GM18858 (cell line): ENCODE measurements at regions not wholly inside any gene's neighbourhood (a gene's known extent, or its start where the extent isn't known, plus 50 kb on each side); places are given as distances from the start of the nearest gene placed in this dataset.
"Not testable (repeated sequence)": the region's sequence is repeated elsewhere in the genome, so short reads cannot be mapped to it uniquely, and the experiment has no call there.

Source experiments
- ATAC-seq: cut with Tn5 transposase; IDR thresholded peaks from one replicate; pipeline ENCODE4 v1.9.1; 2021; ENCODE audit not compliant: unreplicated experiment

DNA sequence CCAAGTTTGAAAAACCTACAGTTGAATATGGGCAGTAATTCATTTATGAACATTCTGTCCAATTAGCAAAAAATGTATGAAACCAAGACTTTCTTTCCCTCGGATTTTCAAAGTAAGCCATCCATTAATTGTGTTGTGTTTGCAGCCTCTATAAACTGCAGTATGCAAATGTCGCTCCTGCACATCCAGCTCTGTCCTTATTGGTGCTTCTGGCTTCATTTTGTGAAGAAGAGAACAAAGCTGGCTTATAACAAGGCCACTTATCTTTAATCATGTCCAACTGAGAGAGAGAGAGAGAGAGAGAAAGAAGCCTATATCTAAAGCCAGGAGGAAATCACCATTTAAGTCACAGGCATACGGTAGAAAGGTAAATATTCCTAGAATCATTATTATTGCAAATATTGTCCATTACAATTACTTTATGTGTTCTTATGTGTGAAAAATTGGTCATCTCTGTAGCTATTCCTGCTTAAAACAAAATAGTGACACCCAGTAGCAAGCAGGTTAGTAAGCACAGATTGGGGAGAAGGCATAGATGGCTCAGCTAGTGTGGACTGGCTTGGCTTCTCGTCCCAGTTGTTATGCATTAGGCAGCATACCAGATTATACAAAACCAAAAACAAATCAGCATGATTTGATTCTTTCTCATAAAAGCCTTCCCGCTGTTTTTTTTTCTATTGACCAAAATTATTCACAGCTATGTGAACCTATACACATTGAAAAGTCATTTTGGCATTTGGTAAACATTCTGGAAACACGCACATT lies 726.4 kb upstream of the SOX11 start:
- no peak for ATAC-seq

DNA sequence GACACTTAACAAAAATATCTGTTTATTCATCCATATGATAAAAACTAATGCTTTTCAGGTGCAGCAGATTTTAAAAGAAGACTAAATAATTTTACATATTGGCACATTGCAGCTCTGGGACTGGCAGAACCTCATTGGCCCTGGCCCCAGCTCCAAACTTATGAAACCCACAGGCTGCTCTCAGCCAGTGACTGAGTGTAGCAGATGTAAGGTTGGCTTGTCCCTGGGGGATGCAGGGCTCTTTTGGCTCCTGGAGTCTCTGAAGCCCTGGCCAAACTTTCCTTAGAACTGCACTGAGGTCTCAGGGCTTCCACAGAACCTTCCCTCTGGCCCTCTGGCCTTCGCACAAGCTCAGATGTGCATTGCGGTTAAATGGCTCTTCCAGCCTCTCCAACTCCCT lies 725.0 kb upstream of the SOX11 start:
- no peak for ATAC-seq

DNA sequence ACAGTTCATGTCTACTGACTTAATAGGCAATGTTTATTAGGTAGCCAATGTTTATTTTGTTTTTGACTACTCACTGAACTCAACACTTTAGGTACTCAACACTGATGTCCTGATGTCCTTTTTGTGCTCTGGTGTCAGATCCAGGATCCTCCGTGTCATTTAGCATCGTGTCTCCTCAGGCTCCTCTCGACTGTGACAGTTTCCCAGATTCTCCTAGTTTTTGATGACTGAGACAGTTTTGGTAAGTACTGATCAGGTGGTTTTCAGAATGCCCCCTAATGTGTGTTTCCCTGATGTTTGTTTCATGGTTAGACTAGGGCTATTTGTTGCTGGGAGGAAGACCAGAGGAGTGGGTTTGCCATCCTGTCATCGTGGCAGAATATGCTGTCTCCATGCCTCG lies 719.7 kb upstream of the SOX11 start:
- ATAC-seq = no peak

DNA sequence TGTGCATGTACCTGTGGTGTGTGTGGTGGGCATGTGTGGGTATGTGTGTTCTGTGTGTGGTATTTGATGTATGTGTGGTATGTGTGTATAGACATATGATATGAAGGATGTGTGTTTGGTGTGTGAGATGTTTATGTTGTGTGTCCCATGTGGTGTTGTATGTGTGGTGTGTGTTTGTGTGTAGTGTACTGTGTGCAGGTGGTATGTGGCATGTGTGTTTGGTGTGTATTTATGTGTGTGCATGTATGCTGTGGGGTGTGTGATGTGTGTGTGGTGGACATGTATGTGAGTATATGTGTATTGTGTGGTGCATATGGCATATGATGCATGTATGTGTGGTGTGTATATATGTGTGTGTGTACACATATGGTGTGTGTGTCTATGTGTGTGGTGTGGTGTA lies 718.8 kb upstream of the SOX11 start:
- no peak for ATAC-seq

DNA sequence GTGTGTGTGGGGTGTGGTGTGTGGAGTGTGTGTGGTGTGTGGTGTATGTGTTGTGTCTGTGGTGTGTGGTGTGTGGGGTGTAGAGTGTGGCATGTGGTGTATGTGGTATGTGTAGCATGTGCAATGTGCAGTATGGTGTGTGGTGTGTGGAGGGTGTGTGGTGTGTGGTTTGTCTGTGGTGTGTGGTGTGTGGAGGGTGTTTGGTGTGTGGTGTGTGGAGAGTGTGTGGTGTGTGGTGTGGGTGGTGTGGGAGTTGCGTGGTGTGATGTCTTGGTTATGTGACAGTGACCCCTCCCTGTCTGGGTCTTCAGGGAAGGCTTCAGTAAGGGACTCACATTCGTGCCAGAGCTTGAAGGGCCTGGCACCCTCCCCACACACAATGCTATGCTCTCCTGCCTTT lies 718.2 kb upstream of the SOX11 start:
- ATAC-seq = no peak

DNA sequence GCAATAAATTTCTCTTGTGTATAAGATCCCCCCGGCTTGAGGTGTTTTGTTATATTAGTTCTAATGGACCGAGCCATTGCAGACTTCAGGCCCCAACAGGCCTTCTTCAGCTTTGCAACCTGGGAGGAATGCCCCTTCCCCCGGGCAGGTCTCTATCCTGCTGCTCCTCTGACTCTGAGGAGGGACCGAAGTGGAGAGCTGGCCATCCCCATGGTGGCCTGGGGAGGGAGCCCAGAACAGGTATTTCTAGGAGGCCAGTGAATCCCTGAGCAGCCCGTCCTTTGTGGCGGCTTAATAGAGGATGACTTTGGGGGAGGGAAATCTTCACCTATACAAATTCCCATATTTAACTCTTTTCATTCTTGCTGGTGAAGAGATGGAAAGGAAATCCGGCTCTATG lies 715.8 kb upstream of the SOX11 start:
- ATAC-seq = no peak

DNA sequence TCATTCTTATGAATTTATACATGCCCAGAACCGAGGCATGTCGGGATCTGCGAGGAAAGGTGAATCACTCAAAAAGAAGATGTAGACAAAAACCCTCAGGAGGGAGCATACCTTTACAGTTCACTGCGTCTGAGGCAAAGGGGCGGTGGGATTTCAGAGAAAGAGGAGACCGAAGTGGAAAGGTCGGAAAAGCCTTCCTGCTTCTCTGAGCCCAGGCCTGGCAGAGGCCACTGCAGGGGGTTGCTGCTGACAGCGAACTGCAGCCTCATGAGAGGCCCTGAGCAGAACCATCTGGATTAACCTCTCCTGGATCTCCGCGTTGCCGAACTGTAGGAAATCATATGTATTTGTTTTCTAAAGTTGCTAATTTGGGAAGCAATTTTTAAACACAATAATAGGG lies 713.1 kb upstream of the SOX11 start:
- no peak for ATAC-seq

DNA sequence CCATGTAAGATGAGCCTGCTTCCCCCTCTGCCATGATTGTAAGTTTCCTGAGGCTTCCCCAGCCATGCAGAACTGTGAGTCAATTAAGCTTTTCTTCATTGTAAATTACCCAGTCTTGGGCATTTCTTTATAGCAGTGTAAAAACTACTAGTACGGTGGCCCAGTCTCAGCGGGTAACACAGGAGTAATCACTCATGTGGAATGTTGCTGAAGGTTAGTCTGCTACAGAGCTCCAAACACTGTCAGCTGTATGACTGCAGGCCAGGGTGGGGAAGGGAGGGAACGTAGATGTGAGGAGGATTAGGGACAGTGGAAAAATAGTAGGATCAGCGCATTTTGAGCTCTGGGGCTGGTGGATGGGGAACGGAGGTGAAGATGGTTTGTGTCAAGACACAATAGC lies 711.2 kb upstream of the SOX11 start:
- no peak for ATAC-seq

DNA sequence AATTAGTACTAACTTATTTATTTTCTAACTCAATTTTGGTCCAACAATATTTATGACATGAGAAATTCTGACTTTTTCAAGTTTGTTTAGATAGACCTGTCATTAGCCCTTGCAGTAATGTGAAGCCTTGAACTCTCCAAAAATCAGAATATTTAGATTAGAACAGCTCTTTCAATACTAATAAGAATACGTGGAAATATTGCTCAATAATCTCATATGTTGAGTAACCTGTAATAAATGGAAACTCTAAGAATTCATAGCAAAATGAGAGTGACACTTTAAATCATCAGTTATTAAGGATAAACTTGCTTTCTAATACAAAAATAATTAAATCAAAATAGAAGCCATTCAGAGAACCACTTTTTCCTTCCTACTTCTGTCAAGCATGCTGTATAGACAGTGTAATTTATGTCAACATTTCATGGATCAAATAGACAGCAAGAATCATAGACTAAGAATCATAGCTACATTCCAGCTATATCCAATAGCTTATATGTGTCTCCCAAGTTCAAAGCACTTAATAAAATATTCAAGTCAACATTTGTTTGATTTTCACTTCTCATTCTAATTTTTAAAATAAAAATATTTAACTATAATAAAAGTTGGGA lies 710.3 kb upstream of the SOX11 start:
- no peak for ATAC-seq

DNA sequence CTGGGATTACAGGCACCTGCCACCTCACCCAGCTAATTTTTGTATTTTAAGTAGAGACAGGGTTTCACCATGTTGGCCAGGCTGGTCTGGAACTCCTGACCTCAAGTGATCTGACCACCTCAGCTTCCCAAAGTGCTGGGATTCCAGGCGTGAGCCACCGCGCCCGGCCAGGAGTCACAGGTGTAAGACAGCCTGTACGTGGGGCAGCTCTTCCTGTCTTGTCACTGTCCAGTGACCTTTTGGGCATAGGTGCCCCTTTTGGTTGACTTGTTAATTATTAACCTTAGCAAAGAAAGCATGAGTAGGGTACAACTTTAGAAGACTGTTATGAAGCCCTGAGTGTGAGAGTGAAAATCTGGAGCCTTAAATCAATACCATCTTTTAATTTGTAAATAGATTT lies 703.7 kb upstream of the SOX11 start:
- ATAC-seq = not testable (repeated sequence)

DNA sequence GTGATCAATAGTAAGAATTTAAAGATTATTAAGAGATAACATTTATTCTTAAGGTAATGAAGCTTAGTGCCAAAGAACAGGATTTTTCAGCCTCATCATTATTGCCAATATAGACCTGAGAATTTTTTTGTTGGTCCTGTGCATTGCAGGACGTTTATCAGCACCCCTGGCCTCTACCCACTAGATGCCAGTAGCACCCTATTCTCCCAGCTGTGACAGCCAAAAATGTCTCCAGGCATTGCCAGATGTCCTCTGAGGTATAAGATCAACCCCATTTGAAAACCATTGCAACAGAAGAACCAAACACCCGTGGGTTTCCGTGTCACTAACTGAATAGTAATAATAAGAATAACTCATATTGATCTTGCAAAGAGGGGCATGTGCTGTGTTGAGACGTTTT lies 700.0 kb upstream of the SOX11 start:
- ATAC-seq = no peak

DNA sequence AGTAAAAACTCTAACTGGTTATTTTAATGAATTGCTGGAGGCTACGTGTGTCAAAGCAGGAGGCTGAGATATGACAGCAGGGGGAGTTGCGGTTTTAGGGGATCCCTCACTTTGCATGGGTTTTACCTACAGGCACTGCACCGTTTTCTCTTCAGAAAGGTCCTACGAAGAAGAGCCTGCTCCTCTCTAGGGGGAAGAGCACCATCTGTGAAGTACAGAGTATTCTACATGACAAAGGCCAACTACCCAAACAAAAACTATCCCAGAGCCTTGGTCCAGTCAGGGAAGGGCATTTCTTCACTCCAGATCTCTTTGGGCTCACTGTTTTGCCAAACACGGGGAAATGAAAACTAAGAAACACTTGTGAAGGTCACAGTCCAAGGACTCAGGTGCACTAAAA lies 696.7 kb upstream of the SOX11 start:
- ATAC-seq = no peak

DNA sequence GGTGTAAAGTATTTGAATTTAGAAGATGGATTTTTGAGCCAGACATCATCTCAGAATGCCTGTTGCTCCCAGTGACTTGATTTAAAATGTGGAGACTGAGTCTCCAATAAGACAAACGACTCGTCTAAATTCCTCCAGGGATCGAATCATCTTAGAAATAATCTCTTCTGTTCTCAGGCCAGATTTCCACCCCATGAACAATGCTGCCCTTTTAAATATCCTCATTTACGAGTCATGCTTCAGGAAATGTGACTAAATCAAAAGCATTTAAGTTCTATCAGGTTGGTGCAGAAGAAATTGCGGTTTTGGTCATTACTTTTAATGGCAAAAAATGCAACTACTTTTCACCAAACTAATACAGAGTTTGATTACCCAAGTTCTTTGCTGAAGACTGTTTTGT lies 684.6 kb upstream of the SOX11 start:
- ATAC-seq = no peak

DNA sequence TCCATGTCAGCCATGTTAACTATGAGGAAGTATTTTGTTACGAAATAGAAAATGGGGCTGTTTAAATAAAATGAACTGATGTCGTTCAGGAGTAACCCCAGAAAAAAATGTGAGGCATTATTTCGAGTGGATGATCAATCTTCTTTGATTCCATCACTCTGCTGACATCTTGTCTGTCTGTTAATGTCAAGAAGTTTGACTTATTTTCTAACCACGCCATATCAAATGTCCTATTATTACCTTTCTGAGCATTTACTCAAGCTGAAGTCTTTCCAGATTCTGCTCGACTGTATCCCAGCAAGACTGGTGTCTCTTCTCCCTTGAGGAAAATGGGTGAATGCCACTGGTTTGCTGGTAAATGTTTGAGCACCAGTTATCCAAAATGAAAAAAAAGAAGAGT lies 672.9 kb upstream of the SOX11 start:
- ATAC-seq = no peak

DNA sequence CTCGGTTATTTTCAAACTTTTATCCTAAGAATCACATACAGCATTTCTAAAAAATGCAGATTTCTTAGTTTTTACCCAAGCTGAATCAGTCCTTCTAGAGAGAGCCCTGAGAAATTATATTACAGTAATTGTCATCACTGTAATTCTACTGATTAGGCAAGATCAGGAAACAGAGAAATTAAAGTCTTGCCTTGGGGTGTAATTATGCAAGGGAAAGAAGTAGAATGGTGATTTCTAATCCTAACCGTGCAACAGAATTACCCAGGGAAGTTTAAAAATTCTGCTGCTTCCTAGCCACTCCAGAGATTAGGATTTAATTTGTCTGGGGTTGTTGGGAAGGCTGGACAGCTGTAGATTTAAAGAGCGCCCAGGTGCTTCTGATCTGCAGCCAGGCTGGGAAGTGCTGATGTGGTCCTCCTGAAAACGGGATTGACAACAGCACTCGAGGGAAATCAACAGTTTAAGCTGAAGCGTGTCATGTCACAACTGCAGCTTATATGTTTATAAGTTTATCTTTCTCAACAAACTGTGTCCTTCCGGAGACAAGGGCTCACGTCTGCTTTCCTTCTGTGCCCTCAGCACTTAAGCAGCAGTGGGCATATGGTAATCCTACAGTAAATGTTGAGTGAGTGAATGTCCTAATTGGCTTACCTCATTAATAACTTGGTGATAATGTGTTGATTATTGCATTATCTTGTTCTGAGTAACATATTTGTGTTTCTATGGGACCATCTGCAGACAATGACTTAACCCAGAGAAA lies 671.9 kb upstream of the SOX11 start:
- ATAC-seq = no peak

DNA sequence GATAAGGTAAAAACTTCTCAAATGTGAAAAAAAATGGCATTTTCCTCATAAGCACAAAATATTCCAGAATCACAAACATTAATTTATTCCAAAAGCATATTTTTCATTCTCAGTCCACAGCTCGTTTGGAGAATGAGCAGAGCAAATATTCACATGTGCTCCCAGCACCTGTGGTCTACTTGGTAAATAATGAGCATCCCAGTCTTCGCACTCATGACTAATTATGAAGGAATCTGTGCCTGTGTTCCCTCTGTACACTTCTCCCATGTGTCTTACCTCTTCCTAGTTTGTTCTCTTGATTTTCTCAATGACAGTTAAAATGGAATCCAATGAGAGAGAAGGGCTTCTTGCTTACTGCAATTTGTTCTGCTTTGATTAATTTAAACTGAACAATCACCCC lies 671.0 kb upstream of the SOX11 start:
- ATAC-seq = no peak

DNA sequence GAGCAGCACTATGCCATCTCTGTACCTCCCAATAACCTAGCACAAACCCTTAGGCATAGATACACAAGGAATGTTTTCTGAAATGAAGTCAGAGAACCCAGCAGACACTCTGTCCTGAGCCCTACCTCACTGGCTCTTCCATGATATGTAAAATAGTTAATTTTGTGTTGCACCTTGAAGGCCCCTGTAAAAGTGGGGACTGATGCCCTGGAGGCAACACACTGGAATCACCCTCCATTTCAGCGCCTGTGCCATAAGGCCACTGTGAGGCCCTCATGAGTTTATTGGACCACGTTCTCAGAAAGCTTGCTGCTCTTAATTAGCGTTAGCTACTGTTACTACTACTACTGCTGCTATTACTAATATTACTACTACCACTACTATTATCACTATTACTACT lies 670.1 kb upstream of the SOX11 start:
- ATAC-seq = no peak

DNA sequence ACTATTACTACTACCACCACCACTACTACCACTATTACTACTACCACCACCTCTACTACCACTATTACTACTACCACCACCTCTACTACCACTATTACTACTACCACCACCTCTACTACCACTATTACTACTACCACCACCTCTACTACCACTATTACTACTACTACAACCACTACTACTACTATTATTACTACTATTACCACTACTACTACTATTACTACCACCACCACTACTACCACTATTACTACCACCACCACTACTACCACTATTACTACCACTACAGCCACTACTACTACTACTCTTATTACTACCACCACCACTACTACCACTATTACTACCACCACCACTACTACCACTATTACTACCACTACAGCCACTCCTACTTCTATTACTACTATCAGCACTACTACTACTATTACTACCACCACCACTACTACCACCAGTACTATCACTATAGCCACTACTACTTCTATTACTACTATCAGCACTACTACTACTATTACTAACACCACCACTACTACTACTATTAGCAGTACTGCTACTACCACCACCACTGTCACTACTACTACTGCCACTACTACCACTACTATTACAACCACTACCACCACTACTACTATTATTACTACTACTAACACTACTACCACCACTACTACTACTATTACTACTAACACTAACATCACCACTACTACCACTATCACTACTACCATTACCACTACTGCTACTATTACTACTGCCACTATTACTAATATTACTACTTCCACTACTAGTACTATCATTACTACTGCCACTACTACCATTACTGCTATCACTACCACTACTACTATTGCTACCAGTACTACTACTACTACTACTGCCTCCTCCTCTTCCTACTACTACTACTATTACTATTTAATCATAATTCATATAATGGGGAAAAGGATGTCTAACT lies 669.2 kb upstream of the SOX11 start:
- not testable (repeated sequence) for ATAC-seq

DNA sequence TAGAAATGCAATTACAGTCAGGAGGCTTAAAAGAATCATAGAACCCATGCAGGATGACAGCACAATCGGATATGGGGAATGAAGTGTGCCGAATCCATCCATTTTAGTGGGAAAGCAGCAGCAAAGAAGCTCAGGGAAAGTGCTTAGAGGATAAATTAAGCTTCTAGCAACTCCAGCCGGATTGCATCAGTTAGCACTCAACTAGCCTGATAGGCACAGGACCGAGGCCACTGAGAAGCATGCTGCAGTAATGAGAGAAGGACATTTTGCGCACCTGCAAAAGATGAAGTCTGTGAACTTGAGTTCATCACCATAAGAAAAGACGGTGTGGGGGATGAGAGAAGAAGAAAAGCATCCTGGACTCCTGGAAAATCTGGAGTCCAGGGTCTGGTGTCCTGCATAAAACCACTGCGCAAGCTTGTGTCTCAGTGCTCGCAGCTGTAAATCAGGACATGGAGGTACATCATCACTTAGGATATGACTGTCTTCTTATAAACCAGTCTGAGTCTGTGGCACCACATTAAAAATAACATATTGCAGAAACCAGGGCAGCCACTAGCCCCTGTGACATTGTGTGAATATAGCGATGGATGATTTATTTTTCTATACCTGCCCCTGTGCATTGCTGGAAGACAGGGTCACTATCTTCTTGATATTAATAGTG lies 665.5 kb upstream of the SOX11 start:
- ATAC-seq = no peak

DNA sequence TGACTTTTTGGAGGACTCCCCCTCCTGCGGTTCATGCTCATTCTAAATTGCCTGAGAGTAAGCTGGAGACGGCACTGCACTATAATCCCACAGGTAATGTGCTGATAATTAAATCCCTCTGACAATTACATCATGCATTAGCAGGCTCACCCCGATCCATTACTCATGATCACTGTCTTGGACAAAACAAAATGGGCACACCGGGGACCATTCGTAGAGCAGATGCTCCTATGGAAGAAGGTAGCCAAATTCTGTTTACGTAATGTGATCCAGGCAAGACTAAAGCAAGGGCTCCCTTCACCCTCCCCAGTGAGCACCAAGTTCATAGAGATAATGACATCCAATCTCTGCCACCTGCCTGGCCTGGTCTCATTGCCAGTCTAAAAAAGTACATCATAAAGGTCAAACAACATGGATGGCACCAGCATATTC lies 657.1 kb upstream of the SOX11 start:
- no peak for ATAC-seq

DNA sequence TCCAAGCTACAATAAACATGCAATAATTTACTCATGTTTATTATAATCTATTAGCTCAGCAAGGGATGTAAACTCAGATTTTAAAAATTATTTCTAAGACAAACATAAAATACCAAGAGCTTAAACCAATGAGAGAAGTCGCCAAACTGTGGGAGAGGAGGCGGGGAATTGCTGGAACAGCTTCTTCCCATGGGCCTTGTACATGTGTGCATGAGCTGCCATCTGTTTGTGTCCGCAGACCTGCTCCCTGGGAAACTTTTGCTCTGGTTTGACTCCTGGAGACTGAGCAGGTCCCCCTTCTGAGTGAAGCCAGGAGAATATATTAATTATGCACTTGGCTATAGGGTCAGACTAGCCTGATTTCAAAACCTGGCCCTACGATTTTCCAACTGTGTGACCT lies 655.9 kb upstream of the SOX11 start:
- no peak for ATAC-seq
